Gastrocnemius medialis (tissue), 4 donors: ENCODE measurements at regions not wholly inside any gene's neighbourhood (a gene's known extent, or its start where the extent isn't known, plus 50 kb on each side); places are given as distances from the start of the nearest gene placed in this dataset.

Source experiments
- CTCF ChIP-seq, 5 experiments: fragments of 450-650 bp in 3 of 5; fragments of 200-600 bp in 2 of 5; sonication (generic) in 2 of 5; IDR thresholded peaks in 4 of 5; conservative IDR thresholded peaks in 1 of 5; 1 replicate in 4 of 5; 2 replicates in 1 of 5; pipeline ENCODE4 v1.5.1; 2016 to 2019; ENCODE audit warnings: antibody characterized with exemption in 5 of 5, mild to moderate bottlenecking in 3 of 5, moderate library complexity in 3 of 5
- POLR2A ChIP-seq, 2 donors: fragments of 450-650 bp; IDR thresholded peaks; one replicate each; pipeline ENCODE4 v1.6.1; 2017; ENCODE audit warnings: antibody characterized with exemption in 2 of 2, mild to moderate bottlenecking in 2 of 2, moderate library complexity in 2 of 2

GRCh38 chr10:91355998-91356397, 54.1 kb upstream of the HECTD2 start:
- TF ChIP-seq CTCF (IDR thresholded peaks at IDR 0.05 in 4 of 5, conservative IDR thresholded peaks at IDR 0.05 in 1 of 5) (no peak), POLR2A (IDR thresholded peaks at IDR 0.05) (no peak)
